ENCODE measurements at regions not wholly inside any gene's neighbourhood (a gene's known extent, or its start where the extent isn't known, plus 50 kb on each side); places are given as distances from the start of the nearest gene placed in this dataset.

DNA sequence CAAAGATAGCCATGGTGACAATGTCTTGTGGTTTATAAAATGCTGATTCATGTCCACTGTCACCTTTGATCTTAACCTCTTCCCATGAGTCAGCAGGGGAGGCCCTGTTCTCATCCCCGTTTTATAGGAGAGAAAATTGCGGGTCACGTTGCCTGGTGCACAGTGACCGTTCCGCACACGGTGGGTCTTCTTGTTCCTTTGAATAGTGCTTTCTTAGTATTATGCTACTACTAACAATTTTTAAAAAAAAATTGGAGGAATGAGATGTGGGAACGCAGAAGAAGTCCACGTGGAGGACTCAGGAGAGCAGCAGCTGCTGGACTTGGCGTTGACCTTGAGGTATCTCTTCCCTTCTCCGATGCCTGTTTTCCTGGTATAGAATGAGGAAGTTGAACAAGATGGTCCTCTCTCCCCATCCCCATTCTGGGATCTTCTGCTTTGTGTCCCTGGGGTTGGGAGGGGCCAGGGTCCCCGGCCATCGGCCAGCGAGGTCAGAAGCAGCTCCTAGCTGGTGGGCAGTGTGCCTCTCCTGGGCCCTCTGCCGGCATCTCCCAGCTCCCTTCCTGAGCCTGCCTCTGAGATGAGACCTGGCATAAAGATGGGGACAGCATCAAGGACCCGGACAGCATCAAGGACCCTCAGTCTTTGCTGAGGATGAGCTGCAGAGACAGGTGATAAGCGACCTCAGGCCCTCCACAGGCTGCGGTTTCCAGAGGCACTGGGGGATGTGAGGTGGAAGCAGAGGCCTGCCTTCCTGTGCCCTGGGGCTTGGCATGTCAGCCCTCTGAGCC is 143.9 kb downstream of the C9orf50 start:
- in situ Hi-C loops (cut with MboI; ENCODE audit: low sequenced_read_pairs), result no loop called here

DNA sequence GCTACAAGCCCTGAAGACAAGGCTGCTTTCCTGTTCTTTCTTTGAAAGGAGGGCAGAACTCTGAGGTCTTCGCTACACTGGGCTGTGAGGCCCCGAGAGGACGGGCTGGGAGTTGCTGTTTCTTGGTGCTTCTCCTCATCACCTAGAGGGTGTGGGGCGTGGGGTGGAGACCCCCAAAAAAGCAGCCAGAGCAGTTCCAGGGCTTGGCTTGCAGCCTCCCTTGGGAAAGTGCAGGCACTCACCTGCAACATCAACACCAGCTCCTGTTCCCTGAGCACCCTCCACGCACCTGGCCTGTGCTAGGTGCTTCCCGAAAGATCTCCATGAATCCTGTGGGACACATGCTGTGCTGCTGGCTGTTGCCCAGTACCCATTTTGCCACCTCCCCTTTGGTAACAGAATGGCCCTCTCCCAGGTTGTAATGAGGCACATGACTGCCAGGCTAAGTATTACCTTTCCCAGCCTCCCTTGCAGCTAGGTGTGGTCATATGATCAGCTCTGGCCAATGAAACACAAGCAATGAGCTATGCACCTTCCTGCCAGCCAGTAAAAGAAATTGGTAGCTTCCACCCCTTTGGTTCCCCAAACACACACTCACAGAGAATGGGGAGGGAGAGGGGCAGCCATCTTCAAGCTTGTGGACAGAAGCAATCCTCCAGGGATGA is 146.0 kb downstream of the C9orf50 start:
- in situ Hi-C loops (cut with MboI; ENCODE audit: low sequenced_read_pairs), result no loop called here

DNA sequence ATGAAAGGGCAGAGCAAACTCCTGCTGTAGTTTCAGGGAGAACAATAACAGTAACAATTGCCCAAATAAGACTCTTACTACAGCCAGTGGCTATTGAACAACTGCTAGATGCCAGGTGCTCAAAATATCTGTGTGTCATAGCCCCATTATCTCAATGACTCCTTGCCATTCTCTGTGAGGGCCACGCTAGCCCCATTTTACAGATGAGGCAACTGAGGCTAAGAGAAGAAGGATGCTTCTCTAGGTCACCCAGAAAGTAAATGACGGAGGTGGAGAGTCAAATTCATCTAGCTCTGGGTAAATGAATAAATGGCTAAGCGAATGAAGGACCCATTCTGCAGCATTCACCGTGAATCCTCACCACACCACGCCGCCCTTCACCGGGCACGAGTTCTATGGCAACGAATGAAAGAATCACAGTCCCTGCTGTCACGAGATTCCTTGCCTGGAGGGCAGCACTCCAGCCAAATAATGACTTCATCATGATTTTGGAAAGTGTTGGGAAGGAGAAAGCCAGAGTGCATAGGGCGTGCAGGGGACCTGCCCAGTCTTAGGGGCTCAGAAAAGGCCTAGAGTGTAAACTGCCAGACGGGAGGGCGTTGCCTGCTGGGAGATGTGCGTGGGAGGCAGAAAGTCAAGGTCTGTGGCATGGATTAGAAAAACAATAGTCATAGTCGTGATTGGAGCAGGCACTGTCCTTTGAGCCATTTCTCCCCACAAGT is 147.2 kb downstream of the C9orf50 start:
- in situ Hi-C loops (cut with MboI; ENCODE audit: low sequenced_read_pairs), result no loop called here

DNA sequence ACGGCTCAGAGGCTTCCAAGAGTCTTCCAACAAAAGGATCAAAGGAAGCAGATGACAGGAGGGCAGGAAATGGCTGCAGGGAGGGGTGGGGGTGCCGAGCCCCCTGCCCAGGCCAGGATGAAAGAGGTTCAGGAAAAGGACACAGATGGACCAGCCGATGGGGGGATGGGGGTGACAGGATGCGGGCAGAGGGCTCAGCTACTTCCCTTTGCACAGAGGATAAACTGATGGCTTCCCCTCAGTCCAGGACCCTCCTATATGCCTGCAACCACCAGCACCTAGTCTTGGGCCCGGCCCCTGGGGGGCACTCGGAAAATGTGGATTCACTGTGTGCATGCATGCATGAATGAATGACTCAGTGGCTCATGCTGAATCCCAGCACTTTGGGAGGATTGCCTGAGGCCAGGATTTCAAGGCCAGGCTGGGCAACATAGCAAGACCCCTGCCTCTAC is 148.2 kb downstream of the C9orf50 start:
- in situ Hi-C loops (cut with MboI; ENCODE audit: low sequenced_read_pairs), result no loop called here

DNA sequence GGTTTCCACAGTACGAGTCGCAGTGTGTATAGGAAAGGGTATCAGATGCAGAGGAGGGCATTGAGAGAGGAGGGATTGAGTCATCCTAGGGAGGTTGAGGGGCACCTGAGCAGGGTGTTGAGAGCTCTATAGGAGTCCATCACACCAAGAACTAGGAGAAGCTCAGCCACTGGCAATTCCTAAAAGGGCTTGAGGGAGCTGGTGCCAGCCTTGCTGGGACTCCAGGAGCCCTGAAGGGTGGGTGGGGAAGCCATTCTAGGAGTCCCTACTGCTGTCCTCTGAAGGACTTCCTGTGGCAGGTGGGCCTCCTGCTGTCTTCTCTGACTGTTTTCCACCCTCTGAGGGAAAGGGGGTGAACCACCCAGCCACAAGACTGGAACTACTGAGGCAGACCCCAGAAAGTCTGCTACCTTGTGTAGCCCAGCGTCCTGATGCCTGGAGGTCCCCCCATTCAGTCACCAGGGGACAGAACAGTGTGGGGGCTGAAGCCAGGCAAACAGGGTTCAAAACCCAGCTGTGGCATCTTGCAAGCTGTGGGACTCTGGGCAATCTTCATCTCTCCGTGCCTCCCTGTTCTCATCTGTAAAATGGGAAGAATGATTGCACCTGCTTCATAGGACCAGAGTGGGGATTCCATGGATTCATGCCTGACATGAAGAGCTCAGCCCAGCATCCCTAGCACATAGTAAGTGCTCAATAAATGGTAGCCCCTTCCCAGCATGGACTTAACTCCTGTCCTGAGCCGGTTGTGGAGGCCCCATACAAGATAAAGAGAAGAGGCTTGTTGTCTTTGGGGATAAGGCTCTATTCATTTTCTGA is 149.5 kb downstream of the C9orf50 start:
- in situ Hi-C loops (cut with MboI; ENCODE audit: low sequenced_read_pairs), result no loop called here

DNA sequence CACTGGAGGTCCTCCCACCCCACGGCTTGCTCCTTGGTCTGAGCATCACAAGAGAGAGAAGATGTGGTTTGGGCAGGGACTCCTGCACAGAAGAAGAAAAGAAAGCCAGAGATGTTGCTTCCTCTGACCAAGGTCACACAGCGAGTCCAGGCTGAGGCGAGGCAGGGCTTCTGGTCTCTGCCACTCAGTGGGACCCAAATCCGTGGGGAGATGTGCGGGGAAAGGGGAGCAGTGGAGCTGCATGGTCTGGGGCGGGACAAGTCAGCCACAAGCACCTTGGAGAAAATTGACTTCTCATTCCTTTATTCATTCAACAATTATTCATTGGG is 150.9 kb downstream of the C9orf50 start:
- in situ Hi-C loops (cut with MboI; ENCODE audit: low sequenced_read_pairs), result no loop called here

DNA sequence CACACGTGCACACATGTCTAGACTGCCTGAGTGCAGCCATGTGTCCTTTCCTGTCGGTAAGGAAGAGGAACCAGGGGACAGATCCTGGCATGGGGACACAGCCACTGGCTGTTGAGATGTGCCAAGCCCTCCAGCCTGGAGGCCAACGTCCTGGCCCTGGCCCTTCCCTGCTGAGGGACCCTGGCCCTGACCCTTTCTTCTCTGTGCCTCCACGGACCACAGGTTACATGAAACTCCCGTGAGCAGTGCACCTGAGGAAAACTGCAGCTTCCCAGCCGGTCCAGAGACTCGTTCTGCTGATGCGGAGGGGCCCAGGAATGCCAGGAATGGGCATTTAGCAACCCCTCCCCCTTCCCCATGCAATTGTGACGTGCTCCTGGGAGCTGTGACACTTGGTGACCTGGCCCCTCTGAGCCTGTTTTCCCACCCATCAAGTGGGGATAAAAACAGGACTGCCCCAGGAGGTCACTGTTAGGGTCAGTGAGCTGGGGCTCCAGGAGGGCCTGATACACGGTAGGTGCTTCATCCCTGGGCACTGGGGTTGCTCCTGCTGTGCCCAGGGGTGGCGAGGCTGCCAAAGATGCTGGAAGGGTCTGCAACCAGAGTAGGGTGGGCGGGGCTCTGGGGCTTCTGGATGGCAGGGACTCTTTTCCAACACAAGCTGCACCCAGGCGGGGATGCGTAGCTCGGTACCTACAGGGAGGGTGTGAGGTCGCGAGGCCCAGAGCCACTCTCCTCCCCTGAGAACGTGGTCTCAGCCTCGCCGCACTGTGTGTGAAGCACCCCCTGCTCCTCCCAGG is 151.5 kb downstream of the C9orf50 start:
- in situ Hi-C loops (cut with MboI; ENCODE audit: low sequenced_read_pairs), result no loop called here

DNA sequence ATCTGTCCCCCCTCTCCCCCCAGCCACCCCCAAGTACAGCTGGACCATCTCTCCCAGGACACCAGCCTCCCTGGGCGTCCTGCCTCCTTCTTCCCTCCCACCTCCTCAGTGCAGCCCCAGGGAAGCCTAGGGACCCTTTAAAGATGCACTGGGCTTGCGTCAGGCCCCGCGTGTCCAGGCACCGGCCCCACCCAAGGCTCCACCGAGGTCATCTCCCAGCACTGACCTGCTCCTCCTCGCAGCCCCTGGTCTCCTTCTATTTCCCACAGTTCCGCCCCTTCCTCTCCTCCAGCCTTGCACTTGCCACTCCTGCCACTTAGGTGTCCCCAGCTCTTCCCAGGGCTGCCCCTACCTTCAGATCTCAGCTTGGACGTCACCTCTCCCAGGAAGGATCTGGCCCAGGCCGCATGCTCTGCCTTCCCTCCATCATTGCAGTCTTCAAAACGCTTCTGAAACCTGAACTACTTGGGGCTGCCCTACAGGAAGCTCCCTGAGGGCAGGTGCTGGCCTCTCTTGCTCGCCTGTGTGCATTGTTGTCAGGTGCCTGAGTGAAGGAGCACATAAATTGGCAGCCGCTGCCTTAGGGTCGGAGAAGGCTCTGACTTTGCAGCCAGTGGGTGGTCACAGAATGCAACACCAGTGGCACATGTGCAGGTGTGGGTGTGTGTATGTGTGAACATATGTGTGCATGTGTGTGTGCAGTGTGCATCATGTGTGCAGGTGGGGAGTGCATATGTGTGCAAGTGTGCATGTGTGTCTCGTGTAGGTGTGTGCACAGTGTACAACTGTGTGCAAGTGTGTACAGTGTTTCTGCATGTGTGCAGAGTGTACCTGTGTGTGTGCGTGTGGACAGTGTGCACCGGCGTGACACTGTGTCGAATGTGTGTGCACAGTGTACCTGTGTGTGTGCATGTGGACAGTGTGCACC is 152.9 kb downstream of the C9orf50 start:
- in situ Hi-C loops (cut with MboI; ENCODE audit: low sequenced_read_pairs), result no loop called here

DNA sequence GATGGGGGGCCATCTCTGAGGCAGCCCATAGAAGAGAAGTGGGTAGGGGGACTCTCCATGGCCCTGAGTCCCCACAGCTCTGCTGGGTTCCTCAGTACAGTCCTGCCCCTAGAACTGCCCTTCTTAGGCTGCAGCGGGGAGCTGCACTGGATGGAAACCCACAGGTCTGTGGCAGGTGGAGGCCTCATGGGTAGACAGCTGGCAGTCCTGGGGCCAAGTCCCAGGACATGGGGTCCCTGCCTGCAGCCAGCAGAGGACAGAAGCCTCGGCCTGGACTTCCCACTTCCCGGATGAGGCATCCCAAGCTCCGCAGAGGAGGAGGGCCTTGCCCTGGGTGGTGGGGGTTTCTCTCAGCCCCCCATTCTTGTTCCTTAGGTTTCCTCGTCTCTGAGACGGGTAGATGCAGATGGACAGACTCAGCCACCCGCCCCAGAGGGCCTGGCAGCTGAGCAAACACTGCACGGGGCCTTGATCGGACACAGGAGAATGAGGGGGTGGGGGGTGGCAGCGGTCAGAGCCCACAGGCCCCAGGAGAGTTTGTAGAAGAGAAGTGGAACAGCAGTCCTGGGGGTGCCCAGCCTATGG is 153.8 kb downstream of the C9orf50 start:
- in situ Hi-C loops (cut with MboI; ENCODE audit: low sequenced_read_pairs), result no loop called here

DNA sequence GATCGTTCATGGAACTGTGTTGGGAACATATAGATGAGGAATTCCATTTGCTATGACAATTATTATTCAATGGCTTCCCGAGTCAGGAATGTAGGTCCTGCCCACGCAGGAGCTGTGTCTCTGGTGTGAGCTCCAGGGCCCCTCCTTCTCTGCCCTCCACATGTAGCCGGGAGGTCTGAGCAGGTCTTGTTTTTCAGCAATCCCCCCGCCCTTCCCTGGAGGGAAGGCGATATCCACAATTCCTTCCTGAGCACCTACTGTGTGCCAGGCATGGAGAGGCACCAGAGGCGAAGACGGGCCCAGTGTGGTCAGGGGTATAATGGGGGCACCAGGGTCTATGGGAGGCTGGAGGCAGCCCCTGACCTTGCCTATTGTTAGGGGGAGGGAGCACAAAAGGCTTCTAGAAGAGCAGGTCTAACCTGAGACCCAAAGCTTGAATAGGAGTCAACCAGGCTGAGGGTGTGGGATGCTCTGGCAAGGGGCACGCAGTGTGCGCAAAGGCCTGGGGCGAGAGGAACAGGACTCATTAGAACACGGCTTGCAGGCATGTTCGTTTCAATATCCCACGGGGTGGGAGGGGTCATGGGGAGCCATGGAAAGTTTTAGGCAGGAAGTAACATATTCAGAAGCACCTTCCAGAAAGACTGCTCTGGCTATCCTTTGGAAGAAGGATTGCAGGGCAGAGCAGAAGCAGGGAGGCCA is 154.9 kb downstream of the C9orf50 start:
- in situ Hi-C loops (cut with MboI; ENCODE audit: low sequenced_read_pairs), result no loop called here

DNA sequence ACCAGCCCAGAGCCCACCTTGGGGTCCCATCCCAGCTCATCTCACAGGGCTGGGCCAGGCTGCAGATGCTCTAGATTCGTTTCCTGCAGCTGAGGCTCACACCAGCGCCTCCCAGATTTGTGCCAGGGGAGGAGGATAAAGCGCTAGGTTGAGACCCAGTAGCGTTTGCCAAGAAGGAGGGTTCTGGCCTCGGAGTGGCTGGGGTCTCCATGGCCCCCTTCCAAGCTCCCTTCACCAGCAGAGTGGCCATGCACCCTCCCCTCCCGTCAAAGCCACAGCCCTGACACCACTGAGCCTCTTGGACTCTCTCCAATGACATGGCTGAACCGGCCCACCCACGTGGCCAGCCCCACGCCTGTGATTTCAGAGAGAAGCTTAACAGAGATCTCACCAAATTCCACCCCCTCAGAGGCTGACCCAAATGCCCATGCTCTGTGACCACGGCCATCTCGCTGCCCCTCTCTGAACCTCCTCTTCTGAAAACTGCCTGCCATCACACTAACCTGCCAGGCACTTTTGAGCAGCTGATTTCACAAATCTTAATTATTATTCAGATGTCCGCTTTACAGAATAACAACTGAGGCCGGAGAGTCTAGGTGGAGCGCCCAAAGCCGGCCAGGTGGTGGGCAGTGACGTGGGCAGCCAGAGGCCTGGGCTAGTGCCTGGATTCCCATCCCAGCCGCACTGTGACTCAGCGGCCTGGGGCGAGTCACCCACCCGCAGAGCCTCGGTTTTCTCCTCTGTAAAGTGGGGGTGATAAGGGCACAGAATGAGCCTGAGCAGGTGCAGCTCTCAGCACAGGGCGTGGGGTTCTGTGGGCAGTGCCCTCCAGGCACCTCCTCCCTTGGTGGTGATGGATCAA is 155.7 kb downstream of the C9orf50 start:
- in situ Hi-C loops (cut with MboI; ENCODE audit: low sequenced_read_pairs), result no loop called here

DNA sequence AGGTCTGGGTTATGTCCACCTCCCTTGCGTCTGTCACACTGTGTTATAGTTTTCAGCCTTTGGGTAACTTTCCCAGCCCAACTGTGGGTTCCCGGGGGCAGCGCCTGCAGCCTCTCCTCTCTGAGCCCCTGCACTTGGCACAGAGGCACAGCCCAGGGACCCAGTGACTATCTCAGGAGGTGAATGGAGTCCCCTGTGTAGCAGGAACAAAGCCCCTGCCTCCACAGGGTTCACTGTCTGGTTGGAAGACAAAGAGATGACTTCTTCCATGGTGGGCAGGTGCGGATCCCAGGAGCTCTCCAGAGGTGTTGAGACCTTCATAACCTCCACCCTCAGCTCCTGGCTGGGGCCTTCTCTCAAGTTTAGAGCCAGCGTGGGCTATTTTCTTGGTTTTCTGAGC is 156.9 kb downstream of the C9orf50 start:
- in situ Hi-C loops (cut with MboI; ENCODE audit: low sequenced_read_pairs), result no loop called here

DNA sequence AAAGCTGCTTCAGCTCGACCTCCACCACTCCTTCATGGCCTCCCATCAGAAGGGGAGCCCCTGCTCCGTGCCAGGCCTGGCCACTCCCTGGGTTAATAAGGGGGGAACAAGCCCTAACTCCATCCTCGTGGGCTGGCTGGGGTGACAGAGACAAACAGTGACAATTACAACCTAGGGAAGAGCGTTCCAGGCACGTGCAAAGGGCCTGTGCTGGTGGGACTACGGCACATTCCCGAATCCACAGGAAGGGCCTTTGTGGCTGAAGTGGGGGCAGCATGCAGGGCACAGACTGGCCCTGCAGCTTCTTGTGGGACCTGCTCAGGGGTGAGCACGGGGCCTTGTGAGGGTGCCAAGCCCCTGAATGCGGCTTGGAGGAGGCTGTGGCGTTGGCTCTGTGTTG is 157.4 kb downstream of the C9orf50 start:
- in situ Hi-C loops (cut with MboI; ENCODE audit: low sequenced_read_pairs), result no loop called here

DNA sequence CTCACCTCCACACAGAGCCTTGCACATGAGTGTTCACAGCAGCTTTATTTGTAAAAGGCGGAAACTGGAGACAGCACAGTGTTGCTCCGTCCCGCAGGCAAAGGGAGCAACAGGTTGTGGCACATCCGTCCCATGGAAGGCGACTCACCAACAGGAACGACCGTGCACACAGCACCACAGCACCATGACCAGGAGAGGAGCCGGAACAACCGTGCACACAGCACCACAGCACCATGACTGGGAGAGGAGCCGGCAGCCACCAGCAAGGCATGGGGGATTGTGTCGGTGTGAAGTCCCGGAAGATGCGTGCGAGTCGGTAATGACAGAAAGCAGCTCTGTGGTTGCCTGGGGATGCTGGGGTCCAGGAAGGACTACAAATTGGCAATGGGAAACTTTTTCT is 158.5 kb downstream of the C9orf50 start:
- in situ Hi-C loops (cut with MboI; ENCODE audit: low sequenced_read_pairs), result no loop called here

DNA sequence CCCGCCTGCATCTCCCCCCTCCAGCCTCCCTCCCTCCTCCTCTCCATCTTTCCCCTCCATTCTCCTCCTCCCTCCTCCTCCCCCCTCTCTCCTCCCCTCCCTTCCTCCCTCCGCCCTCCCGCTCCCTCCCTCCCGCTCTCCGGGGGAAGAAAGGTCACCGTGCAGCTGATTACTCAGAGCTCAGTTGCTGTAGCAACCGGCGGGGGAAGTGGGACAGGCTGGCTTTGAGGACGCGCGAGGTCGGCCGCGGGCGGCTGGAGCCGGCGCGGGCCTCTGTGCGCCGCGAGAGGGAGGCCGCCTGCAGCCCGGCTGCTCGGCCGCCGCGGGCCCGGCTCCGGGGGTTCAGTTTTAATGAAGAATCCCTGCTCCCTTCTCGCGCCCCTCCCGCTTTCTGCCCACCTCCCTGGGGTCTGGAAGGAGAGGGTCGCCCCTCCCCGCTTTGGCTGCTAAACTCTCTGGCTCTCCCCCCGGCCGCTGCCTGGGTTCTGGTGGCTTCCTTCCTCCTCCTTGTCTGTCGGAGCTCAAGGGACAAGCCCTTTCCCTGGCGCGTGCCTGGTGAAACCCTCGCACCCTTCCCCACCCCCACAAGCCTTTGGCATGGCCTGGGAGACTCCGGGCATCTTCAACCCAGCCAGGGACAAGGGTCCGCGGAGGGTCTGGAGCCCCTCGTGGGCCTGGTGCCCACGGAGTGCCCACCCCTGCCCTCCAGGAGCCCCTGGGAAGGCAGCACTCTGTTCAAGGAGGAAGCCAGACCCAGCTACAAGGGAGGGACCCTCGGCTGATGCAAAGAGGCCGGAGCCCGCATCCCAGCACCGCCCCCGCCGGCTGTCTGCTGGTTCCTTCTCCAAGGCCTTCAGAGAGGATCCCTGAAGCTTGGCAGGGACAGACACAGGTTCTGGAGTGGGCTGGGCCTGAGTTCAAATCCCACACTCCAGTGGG is 160.3 kb downstream of the C9orf50 start:
- in situ Hi-C loops (cut with MboI; ENCODE audit: low sequenced_read_pairs), result no loop called here
